Mesenchymal stem cell (in vitro differentiated cells and primary cell): ENCODE measurements at regions not wholly inside any gene's neighbourhood (a gene's known extent, or its start where the extent isn't known, plus 50 kb on each side); places are given as distances from the start of the nearest gene placed in this dataset.

Experiments
- DNase-seq: peaks from one replicate; pipeline ENCODE4 v3.0.0-alpha.2; 2013
- H2AFZ ChIP-seq: one replicate; pipeline ENCODE4 v1.6.1; 2013; ENCODE audit warnings: low read depth, mild to moderate bottlenecking, control low read depth, inconsistent platforms, low read length, moderate library complexity
- H2AK5ac ChIP-seq: 2 replicates; pipeline ENCODE4 v1.6.1; 2013; ENCODE audit warnings: low read length, moderate library complexity, mild to moderate bottlenecking, inconsistent platforms; ENCODE audit not compliant: severe bottlenecking
- H2BK120ac ChIP-seq: one replicate; pipeline ENCODE4 v1.6.1; 2013; ENCODE audit warnings: low read depth, mild to moderate bottlenecking, inconsistent platforms, low read length, moderate library complexity
- H2BK12ac ChIP-seq, 2 experiments: one replicate each; pipeline ENCODE4 v1.6.1; 2013; ENCODE audit warnings: inconsistent platforms in 2 of 2, low read length in 2 of 2, mild to moderate bottlenecking in 2 of 2, moderate library complexity in 2 of 2, control low read depth in 1 of 2
- H2BK15ac ChIP-seq: one replicate; pipeline ENCODE4 v1.6.1; 2013; ENCODE audit warnings: mild to moderate bottlenecking, low read depth, inconsistent platforms; ENCODE audit not compliant: poor library complexity, severe bottlenecking
- H2BK5ac ChIP-seq: 2 replicates; pipeline ENCODE4 v1.6.1; 2013; ENCODE audit warnings: low read depth, mild to moderate bottlenecking, low read length, control low read depth, inconsistent platforms; ENCODE audit not compliant: poor library complexity, severe bottlenecking
- H3K14ac ChIP-seq, 2 experiments: one replicate each; pipeline ENCODE4 v1.6.1; 2013; ENCODE audit warnings: inconsistent platforms in 2 of 2, low read length in 2 of 2, control low read depth in 1 of 2, mild to moderate bottlenecking in 1 of 2, moderate library complexity in 1 of 2
- H3K18ac ChIP-seq, 2 experiments: one replicate each; pipeline ENCODE4 v1.6.1; 2013; ENCODE audit warnings: inconsistent platforms in 2 of 2, low read length in 2 of 2, control low read depth in 1 of 2, low read depth in 1 of 2, mild to moderate bottlenecking in 1 of 2
- H3K23ac ChIP-seq, 2 experiments: one replicate each; pipeline ENCODE4 v1.6.1; 2013; ENCODE audit warnings: inconsistent platforms in 2 of 2, low read length in 2 of 2, mild to moderate bottlenecking in 2 of 2, moderate library complexity in 2 of 2, control low read depth in 1 of 2
- H3K27ac ChIP-seq: 2 replicates; pipeline ENCODE4 v1.5.1; 2013; ENCODE audit warnings: mild to moderate bottlenecking, moderate library complexity, low read length, control low read depth, inconsistent platforms; ENCODE audit not compliant: poor library complexity, severe bottlenecking
- H3K27me3 ChIP-seq, 2 experiments: 2 replicates each; pipeline versions ENCODE4 v1.6.1 to v1.7.0; 2013; ENCODE audit warnings: low read length in 2 of 2, mild to moderate bottlenecking in 2 of 2, moderate library complexity in 2 of 2, control low read depth in 1 of 2, inconsistent platforms in 1 of 2; ENCODE audit not compliant: control insufficient read depth in 1 of 2, insufficient read depth in 1 of 2
- H3K36me3 ChIP-seq, 2 experiments: 2 replicates each; pipeline versions ENCODE4 v1.6.1 to v1.7.0; 2013; ENCODE audit warnings: low read length in 2 of 2, control low read depth in 1 of 2, inconsistent platforms in 1 of 2, low read depth in 1 of 2, mild to moderate bottlenecking in 1 of 2; ENCODE audit not compliant: insufficient read depth in 2 of 2, control insufficient read depth in 1 of 2
- H3K4ac ChIP-seq, 2 experiments: one replicate each; pipeline ENCODE4 v1.6.1; 2013; ENCODE audit warnings: inconsistent platforms in 2 of 2, low read length in 2 of 2, mild to moderate bottlenecking in 2 of 2, moderate library complexity in 2 of 2, control low read depth in 1 of 2, low read depth in 1 of 2
- H3K4me1 ChIP-seq: 2 replicates; pipeline ENCODE4 v1.6.1; 2013; ENCODE audit warnings: low read depth, low read length, control low read depth; ENCODE audit not compliant: control insufficient read depth, insufficient read depth
- H3K4me2 ChIP-seq: 2 replicates; pipeline ENCODE4 v1.6.1; 2013; ENCODE audit warnings: low read length, mild to moderate bottlenecking, inconsistent platforms; ENCODE audit not compliant: poor library complexity, severe bottlenecking
- H3K4me3 ChIP-seq, 2 experiments: 2 replicates each; pipeline versions ENCODE4 v1.5.1 to v1.7.0; 2013; ENCODE audit warnings: low read length in 2 of 2, mild to moderate bottlenecking in 2 of 2, control low read depth in 1 of 2, low read depth in 1 of 2; ENCODE audit not compliant: insufficient read depth in 1 of 2
- H3K79me1 ChIP-seq: replicated peaks from 2 replicates; pipeline ENCODE4 v1.6.1; 2013; ENCODE audit warnings: mild to moderate bottlenecking, control low read depth, low read length, inconsistent platforms; ENCODE audit not compliant: poor library complexity, severe bottlenecking
- H3K9ac ChIP-seq: 2 replicates; pipeline ENCODE4 v1.7.0; 2013; ENCODE audit warnings: mild to moderate bottlenecking, low read length, moderate library complexity
- H3K9me3 ChIP-seq: 2 replicates; pipeline ENCODE4 v1.7.0; 2013; ENCODE audit warnings: mild to moderate bottlenecking, low read length; ENCODE audit not compliant: control insufficient read depth
- H4K8ac ChIP-seq: one replicate; pipeline ENCODE4 v1.6.1; 2013; ENCODE audit warnings: inconsistent platforms, mild to moderate bottlenecking, low read length, moderate library complexity
- H4K91ac ChIP-seq: one replicate; pipeline ENCODE4 v1.6.1; 2013; ENCODE audit warnings: mild to moderate bottlenecking, low read length, inconsistent platforms
- WGBS: methylation state at CpG from one replicate; pipeline ENCODE4 v1.1.7; 2013; ENCODE audit warnings: mixed read lengths; 5-methylcytosine and 5-hydroxymethylcytosine counted together

- no peak for DNase-seq
These were observed 75.4 kb downstream of the MDH2 start for GRCh38 chr7:76123316-76123715.

GRCh38 chr7:76125560-76125959 is 76.1 kb upstream of the SRRM3 start:
- Histone ChIP-seq H3K4me3 (no peak overlapping the region), H2AFZ (no peak overlapping the region), H3K14ac (no peak overlapping the region), H2BK120ac (no peak overlapping the region), H2BK12ac (no peak overlapping the region), H2AK5ac (no peak overlapping the region), H3K4ac (no peak overlapping the region), H3K27ac (no peak overlapping the region), H2BK15ac (no peak overlapping the region), H3K9ac (no peak overlapping the region), H3K4me2 (no peak overlapping the region), H3K23ac (no peak overlapping the region), H4K8ac (no peak overlapping the region), H3K9me3 (no peaks in the 10 kb centered on the region), H2BK5ac (no peak overlapping the region), H3K4me1 (no peaks in the 10 kb centered on the region), H3K27me3 (no peaks in the 10 kb centered on the region), H4K91ac (no peak overlapping the region), H3K18ac (no peak overlapping the region), H3K79me1 (no peaks in the 10 kb centered on the region), H3K36me3 (no peaks in the 10 kb centered on the region)
- WGBS, result no CpG with 5 or more reads among the region's 2 CpGs
- DNase-seq, result peak; percentile 13

More at GRCh38 chr7:76123316-76123715, 75.4 kb downstream of the MDH2 start:
- no peaks in the 10 kb centered on the region for H3K4me1 ChIP-seq
- no peaks in the 10 kb centered on the region for H3K36me3 ChIP-seq
- no peak overlapping the region for H3K9ac ChIP-seq
- no peak overlapping the region for H2BK5ac ChIP-seq
- no peak overlapping the region for H2AFZ ChIP-seq
- H2BK12ac ChIP-seq, result no peak overlapping the region
- H4K8ac ChIP-seq, result no peak overlapping the region
- H2BK15ac ChIP-seq, result no peak overlapping the region
- no peak overlapping the region for H3K4ac ChIP-seq
- H3K79me1 ChIP-seq, result no peaks in the 10 kb centered on the region
- H3K4me2 ChIP-seq, result no peak overlapping the region
- H3K4me3 ChIP-seq, result no peak overlapping the region
- no peak overlapping the region for H3K18ac ChIP-seq
- no peak overlapping the region for H2AK5ac ChIP-seq
- no peak overlapping the region for H4K91ac ChIP-seq
- H3K9me3 ChIP-seq, result no peaks in the 10 kb centered on the region
- no peaks in the 10 kb centered on the region for H3K27me3 ChIP-seq
- no peak overlapping the region for H3K14ac ChIP-seq
- H3K23ac ChIP-seq, result no peak overlapping the region
- H3K27ac ChIP-seq, result no peak overlapping the region
- WGBS, result 89% methylated on average over 4 of the region's 4 CpGs
- H2BK120ac ChIP-seq, result no peak overlapping the region

- no CpG with 5 or more reads among the region's 4 CpGs for WGBS
- H3K14ac ChIP-seq, result no peak overlapping the region
- no peak overlapping the region for H3K9ac ChIP-seq
- H3K9me3 ChIP-seq, result no peaks in the 10 kb centered on the region
- H2AFZ ChIP-seq, result no peak overlapping the region
- no peak overlapping the region for H3K18ac ChIP-seq
- no peak overlapping the region for H4K8ac ChIP-seq
- no peaks in the 10 kb centered on the region for H3K4me1 ChIP-seq
- no peaks in the 10 kb centered on the region for H3K27me3 ChIP-seq
- H2AK5ac ChIP-seq, result no peak overlapping the region
- H2BK120ac ChIP-seq, result no peak overlapping the region
- no peak for DNase-seq
- H3K23ac ChIP-seq, result no peak overlapping the region
- no peaks in the 10 kb centered on the region for H3K36me3 ChIP-seq
- no peak overlapping the region for H2BK15ac ChIP-seq
- H3K79me1 ChIP-seq, result no peaks in the 10 kb centered on the region
- no peak overlapping the region for H3K4me2 ChIP-seq
- H3K4me3 ChIP-seq, result no peak overlapping the region
- no peak overlapping the region for H4K91ac ChIP-seq
- H2BK5ac ChIP-seq, result no peak overlapping the region
- H3K4ac ChIP-seq, result no peak overlapping the region
- H2BK12ac ChIP-seq, result no peak overlapping the region
- no peak overlapping the region for H3K27ac ChIP-seq
These were observed 75.1 kb upstream of the SRRM3 start for GRCh38 chr7:76126632-76127031.

GRCh38 chr7:76129366-76129765 is 72.3 kb upstream of the SRRM3 start:
- Histone ChIP-seq H2BK5ac (no peak overlapping the region), H3K4me3 (no peak overlapping the region), H3K4me1 (no peaks in the 10 kb centered on the region), H3K4me2 (no peak overlapping the region), H2AFZ (no peak overlapping the region), H3K9ac (peak overlapping the region; percentile 33), H3K18ac (no peak overlapping the region), H3K27ac (no peak overlapping the region), H3K36me3 (no peaks in the 10 kb centered on the region), H2BK15ac (no peak overlapping the region), H3K14ac (peak overlapping the region in 1 of 2 experiments; percentile 20), H2AK5ac (no peak overlapping the region), H4K8ac (peak overlapping the region; percentile 64), H2BK12ac (peak overlapping the region in 1 of 2 experiments; percentile 6), H3K27me3 (peaks cover 0 to 12% of the 10 kb centered on the region in 2 experiments), H3K4ac (no peak overlapping the region), H2BK120ac (no peak overlapping the region), H3K23ac (no peak overlapping the region), H3K79me1 (no peaks in the 10 kb centered on the region), H4K91ac (no peak overlapping the region), H3K9me3 (no peaks in the 10 kb centered on the region)
- 72% methylated on average over 5 of the region's 5 CpGs for WGBS
- DNase-seq, result peak; percentile 34
